HUES64 (cell line): ENCODE measurements at regions not wholly inside any gene's neighbourhood (a gene's known extent, or its start where the extent isn't known, plus 50 kb on each side); places are given as distances from the start of the nearest gene placed in this dataset.
"Not testable (repeated sequence)": the region's sequence is repeated elsewhere in the genome, so short reads cannot be mapped to it uniquely, and the experiment has no call there.

Source experiments
- H3K27ac ChIP-seq: 2 replicates; pipeline ENCODE4 v1.7.0; 2013; ENCODE audit warnings: low read depth, low read length, inconsistent platforms
- H3K27me3 ChIP-seq: 2 replicates; pipeline ENCODE4 v1.6.1; 2013; ENCODE audit warnings: mild to moderate bottlenecking, low read length; ENCODE audit not compliant: insufficient read depth
- H3K36me3 ChIP-seq: 2 replicates; pipeline ENCODE4 v1.6.1; 2013; ENCODE audit warnings: mild to moderate bottlenecking, low read length; ENCODE audit not compliant: insufficient read depth
- H3K4me1 ChIP-seq: 2 replicates; pipeline ENCODE4 v1.6.1; 2013; ENCODE audit warnings: mild to moderate bottlenecking, low read length, moderate library complexity; ENCODE audit not compliant: insufficient read depth
- H3K4me3 ChIP-seq: 2 replicates; pipeline ENCODE4 v1.5.1; 2013; ENCODE audit warnings: mild to moderate bottlenecking, low read length, moderate library complexity
- H3K9ac ChIP-seq: 2 replicates; pipeline ENCODE4 v1.6.1; 2013; ENCODE audit warnings: mild to moderate bottlenecking, low read depth, low read length
- H3K9me3 ChIP-seq: 2 replicates; pipeline ENCODE4 v1.6.1; 2013; ENCODE audit warnings: low read depth, low read length; ENCODE audit not compliant: insufficient read depth
- WGBS: fragments of 150-250, 120-280 bp; methylation state at CpG from one replicate; pipeline ENCODE4 v1.1.7; 2013; ENCODE audit warnings: missing lambda C conversion rate; 5-methylcytosine and 5-hydroxymethylcytosine counted together

GRCh38 chr9:42461863-42462262 is 278.4 kb downstream of the SPATA31A6 start:
- not testable (repeated sequence) for H3K4me3 ChIP-seq, H3K36me3 ChIP-seq, H3K27ac ChIP-seq, H3K4me1 ChIP-seq, H3K27me3 ChIP-seq, H3K9me3 ChIP-seq, H3K9ac ChIP-seq
- no CpG with 5 or more reads among the region's 1 CpG for WGBS

GRCh38 chr9:42463981-42464380 is 280.5 kb downstream of the SPATA31A6 start:
- not testable (repeated sequence) for H3K9ac ChIP-seq, H3K9me3 ChIP-seq, H3K4me1 ChIP-seq, H3K27ac ChIP-seq, H3K4me3 ChIP-seq, H3K27me3 ChIP-seq, H3K36me3 ChIP-seq
- no CpG with 5 or more reads among the region's 3 CpGs for WGBS

- not testable (repeated sequence) for H3K36me3 ChIP-seq, H3K9me3 ChIP-seq, H3K27me3 ChIP-seq, H3K27ac ChIP-seq, H3K4me3 ChIP-seq, H3K4me1 ChIP-seq, H3K9ac ChIP-seq
- WGBS = 61% methylated on average over 3 of the region's 3 CpGs
Measured at GRCh38 chr9:42470577-42470976, 287.1 kb downstream of the SPATA31A6 start.

GRCh38 chr9:42490989-42491388 is 307.5 kb downstream of the SPATA31A6 start:
- no CpG with 5 or more reads among the region's 2 CpGs for WGBS
- not testable (repeated sequence) for H3K36me3 ChIP-seq, H3K27ac ChIP-seq, H3K27me3 ChIP-seq, H3K9me3 ChIP-seq, H3K4me3 ChIP-seq, H3K4me1 ChIP-seq, H3K9ac ChIP-seq

- H3K27ac ChIP-seq, H3K4me3 ChIP-seq, H3K9ac ChIP-seq, H3K36me3 ChIP-seq, H3K4me1 ChIP-seq, H3K9me3 ChIP-seq, H3K27me3 ChIP-seq: not testable (repeated sequence)
- WGBS = 92% methylated on average over 12 of the region's 12 CpGs
Measured at GRCh38 chr9:42502620-42503264, 319.3 kb downstream of the SPATA31A6 start.

GRCh38 chr9:42508111-42508510 is 324.7 kb downstream of the SPATA31A6 start:
- H3K9me3 ChIP-seq, H3K9ac ChIP-seq, H3K36me3 ChIP-seq, H3K27me3 ChIP-seq, H3K27ac ChIP-seq, H3K4me3 ChIP-seq, H3K4me1 ChIP-seq: not testable (repeated sequence)
- WGBS = 70% methylated on average over 2 of the region's 2 CpGs

GRCh38 chr9:42513535-42513934 is 330.1 kb downstream of the SPATA31A6 start:
- WGBS = no CpG with 5 or more reads among the region's 2 CpGs
- not testable (repeated sequence) for H3K4me3 ChIP-seq, H3K27ac ChIP-seq, H3K36me3 ChIP-seq, H3K9ac ChIP-seq, H3K9me3 ChIP-seq, H3K4me1 ChIP-seq, H3K27me3 ChIP-seq

- not testable (repeated sequence) for H3K9ac ChIP-seq, H3K9me3 ChIP-seq, H3K27me3 ChIP-seq, H3K4me1 ChIP-seq, H3K36me3 ChIP-seq, H3K4me3 ChIP-seq, H3K27ac ChIP-seq
- WGBS = 96% methylated on average over 4 of the region's 13 CpGs
Measured at GRCh38 chr9:42534325-42534983, 351.0 kb downstream of the SPATA31A6 start.

- 68% methylated on average over 5 of the region's 6 CpGs for WGBS
- H3K36me3 ChIP-seq, H3K4me3 ChIP-seq, H3K27ac ChIP-seq, H3K9me3 ChIP-seq, H3K4me1 ChIP-seq, H3K27me3 ChIP-seq, H3K9ac ChIP-seq: not testable (repeated sequence)
Measured at GRCh38 chr9:42534984-42535325, 351.5 kb downstream of the SPATA31A6 start.

GRCh38 chr9:42550789-42551357 is 367.4 kb downstream of the SPATA31A6 start:
- H3K36me3 ChIP-seq, H3K9ac ChIP-seq, H3K27ac ChIP-seq, H3K4me3 ChIP-seq, H3K4me1 ChIP-seq, H3K27me3 ChIP-seq, H3K9me3 ChIP-seq: not testable (repeated sequence)
- 30% methylated on average over 11 of the region's 36 CpGs for WGBS

GRCh38 chr9:42568530-42568929 is 385.1 kb downstream of the SPATA31A6 start:
- H3K4me3 ChIP-seq, H3K9ac ChIP-seq, H3K9me3 ChIP-seq, H3K27me3 ChIP-seq, H3K27ac ChIP-seq, H3K36me3 ChIP-seq, H3K4me1 ChIP-seq: not testable (repeated sequence)
- no CpG with 5 or more reads among the region's 15 CpGs for WGBS
